ENCODE measurements at regions not wholly inside any gene's neighbourhood (a gene's known extent, or its start where the extent isn't known, plus 50 kb on each side); places are given as distances from the start of the nearest gene placed in this dataset.

GRCh38 chr7:20466543-20467021, 135.9 kb downstream of the ITGB8 start:
- no peak for TF ChIP-seq CTCF (IDR thresholded peaks at IDR 0.05)
- TF ChIP-seq POLR2A (IDR thresholded peaks at IDR 0.05), result no peak
